CD4-positive, CD25-positive, alpha-beta regulatory T cell (primary cell): ENCODE measurements at regions not wholly inside any gene's neighbourhood (a gene's known extent, or its start where the extent isn't known, plus 50 kb on each side); places are given as distances from the start of the nearest gene placed in this dataset.

Experiments
- ATAC-seq, 2 donors: fragments of 150-1000 bp; cut with Tn5 transposase; one replicate each; pipeline ENCODE4 v1.10.0; 2021; ENCODE audit warnings: low read depth in 2 of 2, moderate number of reproducible peaks in 2 of 2, moderate library complexity in 1 of 2
- DNase-seq, 3 donors: peaks; one replicate each; pipeline versions ENCODE4 v3.0.0 to v3.0.0-alpha.2; 2012 to 2022; ENCODE audit warnings: mixed read lengths in 1 of 3
- H3K27ac ChIP-seq: one replicate; pipeline ENCODE4 v1.7.0; 2013; ENCODE audit warnings: mild to moderate bottlenecking, low read length; ENCODE audit not compliant: insufficient read depth, poor library complexity, severe bottlenecking
- H3K27me3 ChIP-seq: one replicate; pipeline ENCODE4 v1.7.0; 2013; ENCODE audit warnings: low read length; ENCODE audit not compliant: control insufficient read depth, insufficient read depth
- H3K36me3 ChIP-seq: one replicate; pipeline ENCODE4 v1.7.0; 2013; ENCODE audit warnings: mild to moderate bottlenecking, low read length, moderate library complexity; ENCODE audit not compliant: control insufficient read depth, insufficient read depth
- H3K4me1 ChIP-seq: 2 replicates; pipeline ENCODE4 v1.7.0; 2013; ENCODE audit warnings: mild to moderate bottlenecking, low read length; ENCODE audit not compliant: insufficient read depth, control insufficient read depth, poor library complexity, severe bottlenecking
- H3K4me3 ChIP-seq: one replicate; pipeline ENCODE4 v1.7.0; 2013; ENCODE audit warnings: low read depth, mild to moderate bottlenecking, low read length, moderate library complexity
- H3K9me3 ChIP-seq, 2 experiments: 1 replicate in 1 of 2; 2 replicates in 1 of 2; pipeline ENCODE4 v1.7.0; 2013; ENCODE audit warnings: low read length in 2 of 2, mild to moderate bottlenecking in 1 of 2, moderate library complexity in 1 of 2; ENCODE audit not compliant: control insufficient read depth in 2 of 2
- H3K27ac Mint-ChIP-seq, 3 donors: one replicate each; pipeline ENCODE4 v1.8.0; 2020 to 2022; ENCODE audit warnings: mild to moderate bottlenecking in 3 of 3, mixed read lengths in 3 of 3, moderate library complexity in 2 of 3
- H3K27me3 Mint-ChIP-seq: one replicate; pipeline ENCODE4 v1.8.0; 2022; ENCODE audit warnings: mild to moderate bottlenecking, mixed read lengths
- H3K36me3 Mint-ChIP-seq: one replicate; pipeline ENCODE4 v1.8.0; 2020; ENCODE audit warnings: mixed read lengths
- H3K4me1 Mint-ChIP-seq, 4 donors: one replicate each; pipeline ENCODE4 v1.8.0; 2020 to 2022; ENCODE audit warnings: mixed read lengths in 4 of 4, mild to moderate bottlenecking in 1 of 4
- H3K4me3 Mint-ChIP-seq, 4 donors: one replicate each; pipeline ENCODE4 v1.8.0; 2020 to 2022; ENCODE audit warnings: mild to moderate bottlenecking in 4 of 4, mixed read lengths in 4 of 4, moderate library complexity in 3 of 4
- H3K9me3 Mint-ChIP-seq, 7 donors: one replicate each; pipeline ENCODE4 v1.8.0; 2020 to 2022; ENCODE audit warnings: mixed read lengths in 7 of 7, mild to moderate bottlenecking in 3 of 7, moderate library complexity in 2 of 7

DNA sequence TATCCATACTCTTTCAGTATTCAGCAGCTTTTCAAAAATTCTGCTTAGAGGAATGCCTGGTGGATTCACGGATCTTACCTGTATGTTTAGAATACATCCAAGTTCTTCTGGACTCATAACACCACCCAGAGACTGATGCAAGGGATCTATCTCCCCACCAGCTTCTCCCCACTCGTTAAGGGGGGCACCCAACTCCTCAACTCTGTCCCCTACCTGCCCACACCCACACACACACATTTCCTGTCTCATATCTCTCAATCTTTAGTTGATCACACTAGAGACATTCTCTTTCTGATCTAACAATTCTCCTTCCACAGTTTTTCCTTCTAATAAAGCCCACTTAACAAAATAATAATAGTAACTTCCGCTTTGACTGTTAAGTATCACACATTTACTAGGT is 110.1 kb downstream of the DLEU7 start:
- peak overlapping the region in 1 of 3 donors; percentile 16 for H3K27ac Mint-ChIP-seq
- H3K4me3 Mint-ChIP-seq: no peak overlapping the region
- no peak for ATAC-seq
- H3K36me3 Mint-ChIP-seq: peaks cover 4% of the 10 kb centered on the region
- Histone ChIP-seq H3K9me3 (peaks cover 3 to 4% of the 10 kb centered on the region in 2 experiments), H3K4me1 (peaks cover 4% of the 10 kb centered on the region), H3K27me3 (no peaks in the 10 kb centered on the region), H3K27ac (no peak overlapping the region), H3K4me3 (no peak overlapping the region), H3K36me3 (no peaks in the 10 kb centered on the region)
- peak in 1 of 3 donors; percentile 21 for DNase-seq
- H3K9me3 Mint-ChIP-seq: peaks cover 0 to 5% (median 3%) of the 10 kb centered on the region in 7 donors
- peaks cover 7 to 18% (median 12%) of the 10 kb centered on the region in 4 donors for H3K4me1 Mint-ChIP-seq
- peaks cover 10% of the 10 kb centered on the region for H3K27me3 Mint-ChIP-seq

DNA sequence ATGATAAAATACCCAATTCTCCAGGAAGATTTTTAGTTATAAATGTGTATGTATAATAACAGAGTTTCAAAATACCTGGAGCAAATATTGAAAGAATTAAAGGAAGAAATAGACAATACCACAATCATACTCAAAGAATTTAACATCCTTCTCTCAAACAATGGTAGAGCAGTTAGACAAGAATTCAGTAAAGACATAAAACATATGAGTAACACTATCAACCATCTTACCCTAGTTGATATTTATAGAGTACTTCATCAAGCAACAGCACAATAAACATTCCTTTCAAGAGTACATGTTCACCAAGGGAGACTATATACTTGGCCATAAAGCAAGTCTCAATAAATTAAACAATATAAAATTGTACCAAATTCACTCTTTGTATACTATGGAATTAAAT is 108.4 kb downstream of the DLEU7 start:
- Mint-ChIP-seq H3K4me1 (peaks cover 7 to 18% (median 12%) of the 10 kb centered on the region in 4 donors), H3K9me3 (peaks cover 0 to 5% (median 3%) of the 10 kb centered on the region in 7 donors), H3K4me3 (no peak overlapping the region), H3K36me3 (peaks cover under 1% of the 10 kb centered on the region), H3K27me3 (peaks cover 10% of the 10 kb centered on the region), H3K27ac (no peak overlapping the region)
- peaks cover 4% of the 10 kb centered on the region for H3K4me1 ChIP-seq
- H3K4me3 ChIP-seq: no peak overlapping the region
- no peaks in the 10 kb centered on the region for H3K27me3 ChIP-seq
- H3K27ac ChIP-seq: no peak overlapping the region
- no peaks in the 10 kb centered on the region for H3K36me3 ChIP-seq
- no peaks in the 10 kb centered on the region for H3K9me3 ChIP-seq
- no peak for ATAC-seq
- no peak for DNase-seq

GRCh38 chr13:50740052-50740741 is 103.3 kb downstream of the DLEU7 start:
- Histone ChIP-seq H3K4me3 (no peak overlapping the region), H3K27ac (no peak overlapping the region), H3K27me3 (no peaks in the 10 kb centered on the region), H3K4me1 (no peaks in the 10 kb centered on the region), H3K9me3 (no peaks in the 10 kb centered on the region), H3K36me3 (no peaks in the 10 kb centered on the region)
- H3K4me3 Mint-ChIP-seq: no peak overlapping the region
- no peaks in the 10 kb centered on the region for H3K36me3 Mint-ChIP-seq
- no peak overlapping the region for H3K27ac Mint-ChIP-seq
- peaks cover 0 to 4% (median 1%) of the 10 kb centered on the region in 7 donors for H3K9me3 Mint-ChIP-seq
- no peak for DNase-seq
- no peak for ATAC-seq
- peaks cover 6% of the 10 kb centered on the region for H3K27me3 Mint-ChIP-seq
- H3K4me1 Mint-ChIP-seq: peaks cover 0 to 4% (median 2%) of the 10 kb centered on the region in 4 donors

- no peaks in the 10 kb centered on the region for H3K27me3 ChIP-seq
- no peak for ATAC-seq
- Mint-ChIP-seq H3K27ac (no peak overlapping the region), H3K4me3 (no peak overlapping the region), H3K36me3 (no peaks in the 10 kb centered on the region), H3K9me3 (peaks cover 0 to 5% (median 0%) of the 10 kb centered on the region in 7 donors), H3K27me3 (peaks cover 6% of the 10 kb centered on the region), H3K4me1 (peaks cover 0 to 4% (median 2%) of the 10 kb centered on the region in 4 donors)
- no peak for DNase-seq
- no peak overlapping the region for H3K4me3 ChIP-seq
- H3K9me3 ChIP-seq: no peaks in the 10 kb centered on the region
- no peaks in the 10 kb centered on the region for H3K36me3 ChIP-seq
- no peak overlapping the region for H3K27ac ChIP-seq
- H3K4me1 ChIP-seq: no peaks in the 10 kb centered on the region
Observed at GRCh38 chr13:50742353-50742752, 101.1 kb downstream of the DLEU7 start.

DNA sequence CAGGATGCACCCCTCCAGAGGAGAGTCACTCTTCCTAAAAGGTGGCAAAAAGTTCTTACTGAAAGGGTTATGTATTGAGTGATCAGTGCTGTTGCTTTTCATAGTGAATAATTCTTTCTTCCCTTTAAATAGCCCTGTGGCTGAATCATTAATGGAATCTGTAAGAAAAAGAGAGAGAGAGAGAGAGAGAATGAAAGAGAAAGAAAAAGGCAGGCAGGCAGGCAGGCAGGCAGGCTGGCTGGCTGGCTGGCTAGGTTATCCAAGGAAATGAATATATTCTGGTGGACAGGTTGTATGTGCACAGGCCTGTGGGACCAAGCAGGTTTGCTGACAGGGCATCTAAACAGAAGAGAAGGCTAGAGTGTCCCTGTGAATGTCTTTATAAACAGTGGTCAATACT is 100.5 kb downstream of the DLEU7 start:
- ATAC-seq (no peak), DNase-seq (no peak)
- Histone ChIP-seq H3K27ac (no peak overlapping the region), H3K4me3 (no peak overlapping the region), H3K4me1 (no peaks in the 10 kb centered on the region), H3K9me3 (no peaks in the 10 kb centered on the region), H3K27me3 (no peaks in the 10 kb centered on the region), H3K36me3 (no peaks in the 10 kb centered on the region)
- Mint-ChIP-seq H3K4me1 (peaks cover 0 to 4% (median 2%) of the 10 kb centered on the region in 4 donors), H3K4me3 (no peak overlapping the region), H3K27ac (no peak overlapping the region), H3K36me3 (no peaks in the 10 kb centered on the region), H3K9me3 (peaks cover 0 to 8% (median 0%) of the 10 kb centered on the region in 7 donors), H3K27me3 (peaks cover 9% of the 10 kb centered on the region)

DNA sequence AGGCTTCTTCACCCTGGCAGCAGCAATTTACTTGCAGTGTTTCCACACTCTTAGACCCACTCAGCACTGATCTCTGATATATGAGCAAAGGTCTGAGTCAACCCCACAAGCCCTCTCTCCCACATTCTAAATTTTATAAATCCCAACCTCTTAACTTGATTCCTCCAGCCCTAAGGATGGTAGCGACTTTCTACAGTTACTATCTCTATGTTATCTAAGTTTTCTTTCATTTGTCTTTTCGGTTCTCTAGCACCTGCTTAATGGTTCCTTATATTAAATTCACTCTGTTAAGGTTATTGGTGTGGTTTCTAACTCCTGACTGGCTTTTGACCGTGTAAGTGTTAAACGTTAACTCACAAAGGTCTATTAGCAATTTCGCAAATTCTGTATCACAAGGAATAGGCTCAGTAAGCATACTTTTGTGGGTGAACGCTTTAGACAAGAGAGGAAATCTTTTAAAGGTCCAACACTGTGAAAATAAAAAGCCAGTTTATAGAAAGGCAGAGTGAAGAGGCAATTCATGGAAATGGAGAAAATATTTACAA is 99.3 kb downstream of the DLEU7 start:
- Mint-ChIP-seq H3K4me3 (no peak overlapping the region), H3K27ac (no peak overlapping the region), H3K4me1 (peaks cover 0 to 4% (median 2%) of the 10 kb centered on the region in 4 donors), H3K9me3 (peaks cover 0 to 6% (median 0%) of the 10 kb centered on the region in 7 donors), H3K36me3 (no peaks in the 10 kb centered on the region), H3K27me3 (peaks cover 14% of the 10 kb centered on the region)
- H3K27me3 ChIP-seq: no peaks in the 10 kb centered on the region
- H3K27ac ChIP-seq: no peak overlapping the region
- ATAC-seq: no peak
- no peak for DNase-seq
- no peak overlapping the region for H3K4me3 ChIP-seq
- no peaks in the 10 kb centered on the region for H3K9me3 ChIP-seq
- no peaks in the 10 kb centered on the region for H3K36me3 ChIP-seq
- no peaks in the 10 kb centered on the region for H3K4me1 ChIP-seq

DNA sequence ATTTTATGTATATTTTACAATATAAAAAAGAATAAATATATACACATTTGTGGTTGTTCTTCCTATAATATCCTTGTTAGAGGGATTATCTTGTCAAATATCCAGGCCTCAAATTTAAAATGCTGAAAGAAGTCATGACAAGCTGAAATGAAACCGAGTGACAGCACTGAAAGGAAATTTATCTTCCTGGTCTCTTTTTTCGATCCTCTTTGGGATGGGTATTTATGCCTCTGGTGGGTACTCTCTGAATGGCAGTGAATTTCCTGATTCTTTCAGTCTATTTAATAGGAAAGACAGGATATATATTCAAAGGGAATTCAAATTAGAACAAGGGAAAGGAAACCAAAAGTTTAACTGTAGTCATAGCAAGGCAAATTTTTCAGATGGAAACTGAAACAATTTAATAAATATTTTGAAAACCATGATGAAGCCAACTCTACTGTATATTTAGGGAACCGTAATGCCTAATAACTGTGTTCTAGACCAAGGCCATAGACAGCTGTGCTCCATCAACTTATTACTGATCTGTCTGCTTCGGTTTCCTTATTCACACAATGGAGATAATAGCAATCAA is 97.9 kb downstream of the DLEU7 start:
- peaks cover 0 to 4% (median 2%) of the 10 kb centered on the region in 4 donors for H3K4me1 Mint-ChIP-seq
- Histone ChIP-seq H3K4me3 (no peak overlapping the region), H3K27ac (no peak overlapping the region), H3K9me3 (no peaks in the 10 kb centered on the region), H3K4me1 (no peaks in the 10 kb centered on the region), H3K27me3 (no peaks in the 10 kb centered on the region), H3K36me3 (no peaks in the 10 kb centered on the region)
- no peak overlapping the region for H3K27ac Mint-ChIP-seq
- peaks cover 19% of the 10 kb centered on the region for H3K27me3 Mint-ChIP-seq
- H3K36me3 Mint-ChIP-seq: no peaks in the 10 kb centered on the region
- peaks cover 0 to 6% (median 1%) of the 10 kb centered on the region in 7 donors for H3K9me3 Mint-ChIP-seq
- DNase-seq: no peak
- H3K4me3 Mint-ChIP-seq: no peak overlapping the region
- ATAC-seq: no peak
